Thyroid gland (tissue), 4 donors: ENCODE measurements at regions not wholly inside any gene's neighbourhood (a gene's known extent, or its start where the extent isn't known, plus 50 kb on each side); places are given as distances from the start of the nearest gene placed in this dataset.

Source experiments
- CTCF ChIP-seq, 6 experiments: fragments of 200-600 bp in 3 of 6; fragments of 450-650 bp in 3 of 6; sonication (generic) in 3 of 6; IDR thresholded peaks; one replicate each; pipeline ENCODE4 v1.5.1; 2016 to 2019; ENCODE audit warnings: antibody characterized with exemption in 6 of 6, mild to moderate bottlenecking in 2 of 6, inconsistent platforms in 1 of 6, moderate library complexity in 1 of 6
- POLR2A ChIP-seq, 2 donors: fragments of 450-650 bp; IDR thresholded peaks; one replicate each; pipeline ENCODE4 v1.6.1; 2017; ENCODE audit warnings: antibody characterized with exemption in 2 of 2, mild to moderate bottlenecking in 2 of 2, moderate library complexity in 1 of 2

GRCh38 chr15:89406940-89407607 is 72.5 kb upstream of the POLG start:
- TF ChIP-seq CTCF (IDR thresholded peaks at IDR 0.05) = no peak
- no peak for TF ChIP-seq POLR2A (IDR thresholded peaks at IDR 0.05)
